Panc1 (cell line): ENCODE measurements at regions not wholly inside any gene's neighbourhood (a gene's known extent, or its start where the extent isn't known, plus 50 kb on each side); places are given as distances from the start of the nearest gene placed in this dataset.

Experiments
- ATAC-seq: fragments of 200-7000 bp; cut with Tn5 transposase; 2 replicates; pipeline ENCODE4 v1.9.1; 2020; ENCODE audit warnings: mild to moderate bottlenecking, moderate library complexity
- BruUV-seq: library from RNA; stranded (reverse); fragments of 400-500 nt; replicated peaks from 2 replicates; lab custom pipeline; 2021; lab: Mats Ljungman, UMichigan
- CTCF ChIA-PET: fragments of 300-600 bp; sonication (Branson Sonifier 250); formaldehyde crosslinking; loops from one replicate; lab custom pipeline; 2022; ENCODE audit warnings: antibody characterized with exemption; lab: Charles Lee
- POLR2A ChIA-PET: fragments of 300-600 bp; sonication (Branson Sonifier 250); formaldehyde crosslinking; loops from one replicate; lab custom pipeline; 2022; ENCODE audit warnings: antibody characterized with exemption; lab: Charles Lee
- DNase-seq: peaks from one replicate; pipeline ENCODE4 v3.0.0-alpha.2; 2010; ENCODE audit warnings: low read depth, low spot score
- H3K27ac ChIP-seq: 2 replicates; pipeline ENCODE4 v1.5.1; 2011; ENCODE audit warnings: mild to moderate bottlenecking, low read length, inconsistent platforms
- H3K27me3 ChIP-seq: fragments of 200-500 bp; sonication (Bioruptor generic); 2 replicates; pipeline ENCODE4 v1.6.0; 2014; ENCODE audit warnings: low read length, inconsistent platforms; ENCODE audit not compliant: control insufficient read depth, insufficient read depth
- H3K36me3 ChIP-seq: fragments of 200-500 bp; sonication (Bioruptor generic); 2 replicates; pipeline ENCODE4 v1.5.1; 2014; ENCODE audit warnings: inconsistent platforms, mild to moderate bottlenecking, low read length, moderate library complexity; ENCODE audit not compliant: control insufficient read depth, insufficient read depth
- H3K4me1 ChIP-seq: 2 replicates; pipeline ENCODE4 v1.5.1; 2011; ENCODE audit warnings: inconsistent platforms, mild to moderate bottlenecking, low read length, moderate library complexity; ENCODE audit not compliant: control insufficient read depth, insufficient read depth
- H3K4me3 ChIP-seq, 2 experiments: 2 replicates each; pipeline ENCODE4 v1.5.1; 2011 to 2012; ENCODE audit warnings: low read depth in 2 of 2, low read length in 2 of 2, mild to moderate bottlenecking in 2 of 2, inconsistent platforms in 1 of 2, moderate library complexity in 1 of 2
- H3K9me3 ChIP-seq: fragments of 200-500 bp; sonication (Bioruptor generic); 2 replicates; pipeline ENCODE4 v1.5.1; 2014; ENCODE audit warnings: low read depth, mild to moderate bottlenecking, inconsistent platforms, low read length, moderate library complexity; ENCODE audit not compliant: control insufficient read depth, insufficient read depth
- POLR2AphosphoS5 ChIP-seq: IDR thresholded peaks from 2 replicates; pipeline ENCODE4 v1.6.1; 2012; ENCODE audit warnings: mild to moderate bottlenecking, low read depth, low read length, moderate library complexity
- SIN3A ChIP-seq: IDR thresholded peaks from 2 replicates; pipeline ENCODE4 v1.6.1; 2012; ENCODE audit warnings: low read depth, mild to moderate bottlenecking, low read length, moderate library complexity, borderline replicate concordance; ENCODE audit not compliant: insufficient read depth
- TCF7L2 ChIP-seq: IDR thresholded peaks from 2 replicates; pipeline ENCODE4 v1.6.1; 2011; ENCODE audit warnings: mild to moderate bottlenecking, low read depth, low read length, inconsistent platforms
- in situ Hi-C: cut with HindIII; loops from 2 replicates; pipeline ENCODE4 v1.10.0; 2016; ENCODE audit warnings: low sequenced_read_pairs, low pct_unique_long_range_greater_than_20kb
- intact Hi-C: fragments of 100-400 bp; cut with micrococcal nuclease; formaldehyde crosslinking; loops from one replicate; pipeline ENCODE4 v1.10.0; 2022; ENCODE audit not compliant: unreplicated experiment
- TF ChIP-seq, protein P1 (sequence below): fragments of 450-650 bp; IDR thresholded peaks from 2 replicates; pipeline ENCODE4 v1.5.1; 2017; ENCODE audit warnings: mild to moderate bottlenecking
- TF ChIP-seq, protein P2 (sequence below), 2 experiments: IDR thresholded peaks; 2 replicates each; pipeline ENCODE4 v1.6.1; 2011 to 2012; ENCODE audit warnings: low read depth in 2 of 2, control low read depth in 1 of 2, low read length in 1 of 2, mild to moderate bottlenecking in 1 of 2, moderate library complexity in 1 of 2; ENCODE audit not compliant: insufficient read depth in 1 of 2

DNA sequence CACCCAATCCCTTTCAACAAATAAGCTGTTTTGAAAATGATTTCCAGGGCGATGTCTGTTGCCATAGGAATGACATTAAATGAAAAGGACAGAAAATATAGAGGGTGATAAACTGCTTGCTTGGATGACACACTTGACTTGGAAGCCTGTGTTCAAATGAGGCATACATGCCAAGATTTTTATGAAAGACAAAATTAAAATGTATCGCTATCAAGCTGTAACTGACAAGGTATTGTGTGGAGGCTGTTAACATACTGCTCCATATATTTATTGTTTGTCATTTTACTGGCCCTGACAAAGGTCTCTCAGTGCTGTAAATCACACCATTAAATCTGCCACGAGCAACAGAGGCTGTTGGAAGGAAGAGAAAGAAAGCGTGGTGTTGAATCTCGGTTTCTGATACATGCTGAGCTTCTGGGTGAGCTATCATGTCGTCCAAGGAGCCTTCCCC is 456.2 kb upstream of the SALL1 start:
- in situ Hi-C loops (no loop called here), intact Hi-C loops (no loop called here)
- H3K27me3 ChIP-seq, result no peaks in the 10 kb centered on the region
- H3K9me3 ChIP-seq, result no peaks in the 10 kb centered on the region
- no peak overlapping the region for H3K27ac ChIP-seq
- H3K4me3 ChIP-seq, result no peak overlapping the region
- CTCF ChIA-PET, result no interaction called here
- BruUV-seq, result no TSS peak
- H3K36me3 ChIP-seq, result no peaks in the 10 kb centered on the region
- POLR2A ChIA-PET, result no interaction called here
- no peak for ATAC-seq
- no peaks in the 10 kb centered on the region for H3K4me1 ChIP-seq
- no peak for TF ChIP-seq TCF7L2
- TF ChIP-seq POLR2AphosphoS5, result no peak
- TF ChIP-seq, protein P1, sequence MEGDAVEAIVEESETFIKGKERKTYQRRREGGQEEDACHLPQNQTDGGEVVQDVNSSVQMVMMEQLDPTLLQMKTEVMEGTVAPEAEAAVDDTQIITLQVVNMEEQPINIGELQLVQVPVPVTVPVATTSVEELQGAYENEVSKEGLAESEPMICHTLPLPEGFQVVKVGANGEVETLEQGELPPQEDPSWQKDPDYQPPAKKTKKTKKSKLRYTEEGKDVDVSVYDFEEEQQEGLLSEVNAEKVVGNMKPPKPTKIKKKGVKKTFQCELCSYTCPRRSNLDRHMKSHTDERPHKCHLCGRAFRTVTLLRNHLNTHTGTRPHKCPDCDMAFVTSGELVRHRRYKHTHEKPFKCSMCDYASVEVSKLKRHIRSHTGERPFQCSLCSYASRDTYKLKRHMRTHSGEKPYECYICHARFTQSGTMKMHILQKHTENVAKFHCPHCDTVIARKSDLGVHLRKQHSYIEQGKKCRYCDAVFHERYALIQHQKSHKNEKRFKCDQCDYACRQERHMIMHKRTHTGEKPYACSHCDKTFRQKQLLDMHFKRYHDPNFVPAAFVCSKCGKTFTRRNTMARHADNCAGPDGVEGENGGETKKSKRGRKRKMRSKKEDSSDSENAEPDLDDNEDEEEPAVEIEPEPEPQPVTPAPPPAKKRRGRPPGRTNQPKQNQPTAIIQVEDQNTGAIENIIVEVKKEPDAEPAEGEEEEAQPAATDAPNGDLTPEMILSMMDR, result no peak
- TF ChIP-seq SIN3A, result no peak
- TF ChIP-seq, protein P2, sequence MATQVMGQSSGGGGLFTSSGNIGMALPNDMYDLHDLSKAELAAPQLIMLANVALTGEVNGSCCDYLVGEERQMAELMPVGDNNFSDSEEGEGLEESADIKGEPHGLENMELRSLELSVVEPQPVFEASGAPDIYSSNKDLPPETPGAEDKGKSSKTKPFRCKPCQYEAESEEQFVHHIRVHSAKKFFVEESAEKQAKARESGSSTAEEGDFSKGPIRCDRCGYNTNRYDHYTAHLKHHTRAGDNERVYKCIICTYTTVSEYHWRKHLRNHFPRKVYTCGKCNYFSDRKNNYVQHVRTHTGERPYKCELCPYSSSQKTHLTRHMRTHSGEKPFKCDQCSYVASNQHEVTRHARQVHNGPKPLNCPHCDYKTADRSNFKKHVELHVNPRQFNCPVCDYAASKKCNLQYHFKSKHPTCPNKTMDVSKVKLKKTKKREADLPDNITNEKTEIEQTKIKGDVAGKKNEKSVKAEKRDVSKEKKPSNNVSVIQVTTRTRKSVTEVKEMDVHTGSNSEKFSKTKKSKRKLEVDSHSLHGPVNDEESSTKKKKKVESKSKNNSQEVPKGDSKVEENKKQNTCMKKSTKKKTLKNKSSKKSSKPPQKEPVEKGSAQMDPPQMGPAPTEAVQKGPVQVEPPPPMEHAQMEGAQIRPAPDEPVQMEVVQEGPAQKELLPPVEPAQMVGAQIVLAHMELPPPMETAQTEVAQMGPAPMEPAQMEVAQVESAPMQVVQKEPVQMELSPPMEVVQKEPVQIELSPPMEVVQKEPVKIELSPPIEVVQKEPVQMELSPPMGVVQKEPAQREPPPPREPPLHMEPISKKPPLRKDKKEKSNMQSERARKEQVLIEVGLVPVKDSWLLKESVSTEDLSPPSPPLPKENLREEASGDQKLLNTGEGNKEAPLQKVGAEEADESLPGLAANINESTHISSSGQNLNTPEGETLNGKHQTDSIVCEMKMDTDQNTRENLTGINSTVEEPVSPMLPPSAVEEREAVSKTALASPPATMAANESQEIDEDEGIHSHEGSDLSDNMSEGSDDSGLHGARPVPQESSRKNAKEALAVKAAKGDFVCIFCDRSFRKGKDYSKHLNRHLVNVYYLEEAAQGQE (IDR thresholded peaks at IDR 0.05; ENCODE audit: insufficient read depth in 1 of 2, low read depth in 2 of 2, low read length in 1 of 2), result no peak
- no peak for DNase-seq

DNA sequence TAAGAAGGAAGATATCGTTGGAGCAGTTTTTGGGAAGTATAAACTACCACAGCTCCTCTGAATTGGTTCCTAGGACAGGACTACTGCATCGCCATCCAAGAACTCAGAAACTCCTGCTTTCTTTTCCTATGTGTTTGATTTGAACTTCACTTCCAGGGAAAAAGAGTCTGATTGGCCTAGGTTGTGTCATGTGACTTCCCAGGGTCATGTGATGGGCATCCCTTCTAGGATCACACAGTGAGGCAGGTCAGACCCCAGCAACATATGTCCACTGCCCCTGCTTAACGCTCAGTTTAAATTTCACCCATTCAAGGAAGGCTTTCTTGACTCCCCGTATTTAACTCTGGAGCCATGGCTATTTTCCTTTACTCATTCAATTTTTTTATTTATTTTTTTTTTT is 445.2 kb upstream of the SALL1 start:
- H3K36me3 ChIP-seq, result no peaks in the 10 kb centered on the region
- intact Hi-C loops (no loop called here), in situ Hi-C loops (no loop called here)
- H3K4me1 ChIP-seq, result no peaks in the 10 kb centered on the region
- no peaks in the 10 kb centered on the region for H3K9me3 ChIP-seq
- no peak overlapping the region for H3K27ac ChIP-seq
- ChIA-PET CTCF (no interaction called here), POLR2A (no interaction called here)
- no peak for DNase-seq
- BruUV-seq, result no TSS peak
- no peaks in the 10 kb centered on the region for H3K27me3 ChIP-seq
- TF ChIP-seq, protein P2 (IDR thresholded peaks at IDR 0.05; ENCODE audit: insufficient read depth in 1 of 2, low read depth in 2 of 2, low read length in 1 of 2), result no peak
- TF ChIP-seq POLR2AphosphoS5, result no peak
- no peak for TF ChIP-seq SIN3A
- TF ChIP-seq, protein P1, result no peak
- TF ChIP-seq TCF7L2, result no peak
- ATAC-seq, result no peak
- no peak overlapping the region for H3K4me3 ChIP-seq
